Hepatocyte (in vitro differentiated cells): ENCODE measurements at regions not wholly inside any gene's neighbourhood (a gene's known extent, or its start where the extent isn't known, plus 50 kb on each side); places are given as distances from the start of the nearest gene placed in this dataset.

ENCODE experiments used
- CTCF ChIP-seq: fragments of 200-600 bp; sonication (generic); IDR thresholded peaks from 2 replicates; pipeline ENCODE4 v1.5.1; 2016; ENCODE audit warnings: antibody characterized with exemption, mild to moderate bottlenecking; ENCODE audit not compliant: poor library complexity
- EZH2 ChIP-seq: fragments of 200-600 bp; sonication (generic); IDR thresholded peaks from 2 replicates; pipeline ENCODE4 v1.6.1; 2016; ENCODE audit warnings: antibody characterized with exemption, mild to moderate bottlenecking, borderline replicate concordance

DNA sequence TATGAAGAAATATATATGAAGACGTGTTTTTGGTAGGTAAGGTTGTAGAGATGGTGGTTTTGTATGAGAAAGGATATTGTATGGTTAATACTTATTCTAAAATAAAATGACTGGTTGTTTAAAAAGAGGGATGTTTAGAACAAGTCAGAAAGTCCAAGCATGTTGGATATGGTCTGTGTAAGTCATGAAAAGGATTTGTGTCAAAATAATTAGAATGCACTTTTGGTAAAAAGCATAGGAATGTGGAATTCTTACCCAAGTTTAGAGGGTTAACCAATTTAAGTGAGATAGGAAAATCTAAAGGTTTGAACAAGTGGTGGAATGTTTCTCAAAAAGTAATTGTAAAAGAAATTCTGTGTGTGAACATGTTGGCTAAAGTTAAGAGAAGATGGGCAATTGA, 1556.5 kb upstream of the C9orf72 start:
- TF ChIP-seq CTCF = no peak
- TF ChIP-seq EZH2 = no peak
